GM19328 (cell line): ENCODE measurements at regions not wholly inside any gene's neighbourhood (a gene's known extent, or its start where the extent isn't known, plus 50 kb on each side); places are given as distances from the start of the nearest gene placed in this dataset.

Source experiments
- ATAC-seq: cut with Tn5 transposase; IDR thresholded peaks from one replicate; pipeline ENCODE4 v1.9.1; 2021; ENCODE audit warnings: mild to moderate bottlenecking, moderate library complexity; ENCODE audit not compliant: unreplicated experiment

- no peak for ATAC-seq
Observed at GRCh38 chr6:43877036-43877435, 107.0 kb downstream of the VEGFA start.

DNA sequence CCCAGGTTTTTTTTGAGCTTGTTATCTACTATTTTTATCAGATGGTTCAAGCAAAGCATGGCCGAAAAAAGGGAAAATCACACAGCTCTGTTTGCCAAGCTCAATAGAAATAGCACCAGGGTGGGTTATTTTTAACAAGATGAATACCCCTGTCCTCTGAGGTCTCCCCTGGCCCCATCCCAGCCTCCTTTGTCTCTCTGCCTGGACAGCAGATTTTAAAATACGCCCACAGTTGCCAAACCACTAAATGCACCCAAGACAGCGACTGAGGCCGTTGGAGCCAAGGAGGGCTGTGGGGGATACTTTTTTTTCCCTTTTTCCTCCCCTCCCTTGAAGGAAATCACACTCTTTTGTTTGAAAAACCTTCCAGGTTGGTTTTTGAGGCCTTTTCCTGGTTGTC is 106.6 kb downstream of the VEGFA start:
- ATAC-seq, result no peak

DNA sequence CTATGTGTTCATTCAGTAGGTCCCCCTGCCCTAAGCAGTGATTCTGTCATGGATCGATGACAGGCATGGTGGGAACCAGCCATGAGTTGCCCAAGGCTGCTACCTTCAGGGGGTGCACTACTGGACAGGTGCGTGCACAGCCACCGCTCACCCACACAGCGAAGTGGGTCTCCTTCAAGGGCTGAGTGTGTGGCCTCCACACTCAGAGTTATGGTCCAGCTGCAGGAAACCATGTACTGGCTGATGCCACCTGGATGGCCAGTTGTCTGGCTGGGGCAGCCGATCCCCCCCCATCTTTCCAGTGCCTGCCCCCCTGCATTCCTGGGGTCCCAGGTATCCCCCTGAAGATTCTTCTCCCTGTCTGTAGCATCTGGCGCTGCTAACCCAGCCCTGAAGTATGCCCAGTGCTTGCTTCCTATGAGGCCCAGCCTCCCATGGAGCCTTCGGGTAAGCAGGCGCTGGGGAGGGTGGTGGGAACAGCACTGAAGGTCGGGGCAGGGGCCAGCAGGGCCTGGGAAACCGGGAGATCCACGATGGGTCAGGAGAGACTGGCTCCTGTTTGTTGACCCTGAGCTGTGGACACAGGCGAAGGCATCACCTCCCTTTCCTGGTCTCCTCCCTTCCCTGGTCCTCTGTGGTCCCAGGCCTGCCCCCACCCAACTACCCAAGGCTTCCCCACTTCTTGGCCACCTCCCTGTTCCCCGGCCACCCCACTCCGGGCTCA is 106.0 kb downstream of the VEGFA start:
- ATAC-seq, result no peak

- ATAC-seq, result no peak
Observed at GRCh38 chr6:43874814-43875590, 105.0 kb downstream of the VEGFA start.

DNA sequence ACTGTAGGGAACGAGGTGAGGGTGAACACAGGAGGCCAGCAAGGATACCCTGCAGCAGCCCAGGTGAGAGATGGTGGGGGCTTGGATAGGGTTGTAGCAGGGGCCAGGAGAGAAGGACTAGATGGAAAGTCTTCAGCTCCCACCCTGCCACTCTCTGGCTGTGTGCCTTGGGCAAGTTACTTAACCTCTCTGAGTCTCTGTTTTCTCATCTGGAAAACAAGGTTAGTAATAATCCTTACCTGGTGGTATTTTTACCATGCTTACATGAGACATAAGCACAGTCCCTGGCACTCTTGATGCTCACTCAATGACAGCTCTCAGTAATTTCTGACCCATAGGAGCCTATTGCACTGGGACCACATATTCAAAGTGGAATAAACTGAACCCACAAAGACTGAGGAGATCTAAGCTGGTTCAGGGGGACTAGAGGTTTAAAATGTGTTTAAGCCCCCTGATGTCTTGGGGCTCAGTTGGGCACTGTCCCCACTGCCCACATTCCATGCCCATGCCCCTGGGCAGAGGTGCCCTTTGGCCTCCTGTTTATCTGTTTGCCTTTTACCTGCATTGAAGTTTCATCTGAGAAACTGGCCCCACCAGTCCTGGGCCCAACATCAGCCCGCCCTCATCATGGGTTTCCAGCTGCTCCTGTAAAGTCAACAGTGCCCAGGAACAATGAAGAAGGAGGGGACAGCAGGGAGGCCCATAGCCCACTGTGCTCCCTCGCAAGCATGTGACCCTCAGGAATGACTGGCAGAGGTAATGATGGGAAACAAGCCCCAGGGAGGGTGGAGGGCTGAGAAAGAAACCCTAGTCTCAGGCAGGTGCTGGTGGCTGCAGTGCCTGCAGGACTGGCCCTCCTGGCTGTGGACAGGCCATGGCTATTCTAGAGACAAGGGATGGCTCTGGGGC is 104.0 kb downstream of the VEGFA start:
- no peak for ATAC-seq

GRCh38 chr6:43871933-43872332 is 101.9 kb downstream of the VEGFA start:
- ATAC-seq, result no peak

GRCh38 chr6:43871284-43871683 is 101.3 kb downstream of the VEGFA start:
- ATAC-seq, result no peak

DNA sequence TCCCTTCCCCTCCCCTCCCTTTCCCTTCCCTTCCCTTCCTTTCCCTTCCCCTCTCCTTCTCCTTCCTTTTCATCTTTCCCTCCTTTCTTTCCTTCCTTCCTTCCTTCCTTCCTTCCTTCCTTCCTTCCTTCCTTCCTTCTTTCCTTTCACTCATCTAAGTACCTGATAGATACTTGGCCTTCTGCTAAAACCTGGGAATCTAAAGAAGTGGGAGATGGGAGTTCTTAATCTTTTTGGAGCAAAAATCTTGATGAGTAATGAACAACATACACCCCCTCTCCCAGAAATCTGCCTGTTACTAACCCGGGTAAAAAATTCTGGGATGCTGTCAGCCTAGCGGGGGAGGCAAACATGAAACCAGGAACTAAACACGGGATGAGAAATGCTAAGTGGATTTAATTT is 100.7 kb downstream of the VEGFA start:
- no peak for ATAC-seq

GRCh38 chr6:43869792-43870659 is 100.0 kb downstream of the VEGFA start:
- ATAC-seq, result no peak

DNA sequence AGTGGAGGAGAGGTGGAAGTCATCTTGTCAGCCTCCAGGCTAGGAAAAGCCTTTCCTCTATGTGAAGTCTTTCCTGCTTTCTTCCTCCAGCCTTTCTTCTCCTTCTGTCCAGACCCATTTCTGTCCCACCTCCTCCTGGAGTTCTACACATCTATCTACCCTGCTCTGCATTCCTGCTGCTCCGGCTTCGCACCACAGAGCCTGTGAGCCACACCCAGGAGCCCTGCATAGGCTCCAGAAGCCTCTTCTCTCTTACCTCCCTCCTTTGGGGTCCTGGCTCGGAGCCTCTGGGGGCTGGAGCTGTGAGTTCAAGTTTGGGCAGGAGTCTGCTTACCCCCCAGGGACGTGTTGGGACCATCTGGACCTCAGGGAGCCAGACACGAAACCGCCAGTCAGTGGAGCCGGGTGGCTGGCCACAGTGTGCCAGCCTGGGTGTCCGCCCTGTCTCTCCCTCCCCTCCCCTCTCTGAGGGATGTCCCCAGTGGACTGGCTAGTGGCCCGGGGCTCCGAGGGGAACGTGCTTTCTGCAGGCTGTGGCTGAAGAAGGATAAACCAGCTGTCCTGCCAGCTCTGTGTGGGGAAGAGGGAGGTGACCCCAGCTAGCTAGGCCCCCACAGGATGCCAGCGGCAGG is 99.2 kb downstream of the VEGFA start:
- ATAC-seq, result no peak

DNA sequence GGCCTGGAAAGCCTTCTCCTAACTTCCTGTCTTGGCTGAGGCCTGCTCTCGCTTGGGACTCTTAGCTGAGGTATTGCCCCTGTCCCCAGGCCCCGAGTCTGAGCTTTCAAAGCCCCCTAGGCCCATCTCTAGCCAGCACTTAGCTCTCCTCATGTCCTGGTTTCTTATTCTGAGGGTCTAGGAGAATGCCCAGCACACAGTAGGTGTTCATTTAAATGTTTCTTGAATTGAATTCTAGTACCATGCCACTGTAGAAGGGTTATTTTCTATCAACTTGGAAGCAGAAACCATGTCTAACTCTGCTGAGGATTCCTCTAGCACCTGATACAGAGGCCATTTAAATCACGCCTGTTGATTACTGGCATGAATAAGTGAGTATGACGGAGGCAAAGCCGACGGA is 98.5 kb downstream of the VEGFA start:
- ATAC-seq, result no peak

DNA sequence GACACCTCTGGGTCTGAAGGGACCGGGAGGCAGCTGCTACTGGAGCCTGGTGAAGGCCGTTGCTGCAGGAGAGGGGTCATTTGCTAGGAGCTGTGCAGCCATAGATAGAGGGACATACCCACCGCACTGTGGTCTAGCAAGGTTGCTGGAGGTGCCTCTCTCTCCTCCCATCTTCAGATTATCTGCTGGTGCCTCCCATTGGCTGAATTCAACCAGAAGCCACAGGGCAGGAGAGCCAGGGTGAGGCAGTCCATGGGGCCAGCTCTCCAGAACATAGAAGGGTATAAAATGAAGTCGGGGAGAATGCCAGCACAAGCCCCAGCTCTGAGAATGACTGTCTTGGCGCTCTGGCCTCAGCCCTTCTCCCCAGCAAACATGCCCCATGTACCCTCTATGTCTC is 98.0 kb downstream of the VEGFA start:
- no peak for ATAC-seq

DNA sequence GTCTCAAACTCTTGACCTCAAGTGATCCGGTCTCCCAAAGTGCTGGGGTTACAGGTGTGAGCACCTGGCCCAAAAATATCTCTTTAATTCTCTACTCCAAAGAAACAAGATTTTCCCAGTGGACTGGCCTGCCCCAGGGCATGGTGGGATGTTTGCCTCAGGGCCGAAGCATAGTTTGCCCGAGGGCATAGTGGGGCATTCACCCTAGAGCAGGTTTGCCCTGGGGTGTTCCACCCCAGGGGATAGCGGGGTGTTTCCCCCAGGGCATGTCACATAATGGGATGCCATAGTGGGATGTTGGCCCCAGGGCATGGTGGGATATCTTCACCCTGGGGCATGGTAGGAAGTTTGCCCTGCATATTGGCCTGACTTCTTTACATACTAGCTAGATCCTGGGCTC is 97.2 kb downstream of the VEGFA start:
- ATAC-seq, result no peak

DNA sequence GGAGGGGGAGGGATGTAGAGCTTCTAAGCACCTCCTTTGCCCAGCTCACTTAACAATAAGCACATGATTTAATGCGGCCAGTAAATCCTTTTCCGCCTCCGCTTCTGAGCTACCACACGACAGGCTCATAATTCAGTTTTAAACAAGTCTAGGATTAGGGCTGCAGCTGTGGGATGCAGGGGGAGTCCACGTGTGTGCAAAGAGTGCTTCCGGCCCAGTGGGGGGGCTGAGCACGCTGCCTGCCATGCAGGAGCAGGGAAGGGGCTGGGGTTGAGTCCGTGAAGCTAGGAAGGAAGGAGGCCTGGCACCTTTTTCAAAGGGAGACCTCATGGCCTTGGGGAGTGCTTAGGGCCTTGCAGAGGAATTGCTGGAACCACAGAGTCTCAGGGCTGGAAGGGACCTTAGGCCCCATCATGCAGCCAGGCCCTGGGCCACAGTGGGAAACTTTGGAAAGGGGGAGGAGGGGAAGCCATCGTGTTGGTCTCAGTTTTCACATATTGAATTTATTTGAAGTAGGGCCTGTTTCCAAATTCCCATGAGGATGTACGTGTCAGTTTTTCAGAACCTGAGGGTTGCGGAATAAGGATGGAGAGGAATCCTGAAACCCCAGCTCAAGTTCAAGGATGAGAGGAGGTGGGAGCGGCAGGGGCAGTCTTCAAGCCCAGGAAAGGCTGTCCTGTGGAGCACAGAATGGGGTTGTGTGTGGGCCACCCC is 96.1 kb downstream of the VEGFA start:
- no peak for ATAC-seq

- ATAC-seq, result no peak
Observed at GRCh38 chr6:43865086-43865485, 95.1 kb downstream of the VEGFA start.

DNA sequence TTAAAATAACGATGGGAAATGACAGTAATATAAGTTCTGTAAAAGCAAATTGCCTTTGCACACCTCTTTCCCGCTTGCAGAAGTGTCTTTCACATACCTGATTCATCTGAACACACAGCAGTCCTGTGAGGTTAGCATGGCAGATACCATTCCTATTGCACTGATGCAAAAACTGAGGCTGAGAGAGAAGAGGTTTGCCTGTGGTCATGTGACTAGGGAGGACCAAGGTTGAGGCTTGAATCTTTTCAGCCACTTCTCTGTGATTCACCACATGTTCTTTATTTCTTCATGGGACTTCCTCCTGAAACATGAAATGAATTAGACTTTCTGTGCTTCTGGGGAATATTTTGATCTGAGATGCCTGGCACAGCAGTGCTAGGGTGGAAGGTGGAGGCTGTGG is 92.9 kb downstream of the VEGFA start:
- ATAC-seq, result no peak

DNA sequence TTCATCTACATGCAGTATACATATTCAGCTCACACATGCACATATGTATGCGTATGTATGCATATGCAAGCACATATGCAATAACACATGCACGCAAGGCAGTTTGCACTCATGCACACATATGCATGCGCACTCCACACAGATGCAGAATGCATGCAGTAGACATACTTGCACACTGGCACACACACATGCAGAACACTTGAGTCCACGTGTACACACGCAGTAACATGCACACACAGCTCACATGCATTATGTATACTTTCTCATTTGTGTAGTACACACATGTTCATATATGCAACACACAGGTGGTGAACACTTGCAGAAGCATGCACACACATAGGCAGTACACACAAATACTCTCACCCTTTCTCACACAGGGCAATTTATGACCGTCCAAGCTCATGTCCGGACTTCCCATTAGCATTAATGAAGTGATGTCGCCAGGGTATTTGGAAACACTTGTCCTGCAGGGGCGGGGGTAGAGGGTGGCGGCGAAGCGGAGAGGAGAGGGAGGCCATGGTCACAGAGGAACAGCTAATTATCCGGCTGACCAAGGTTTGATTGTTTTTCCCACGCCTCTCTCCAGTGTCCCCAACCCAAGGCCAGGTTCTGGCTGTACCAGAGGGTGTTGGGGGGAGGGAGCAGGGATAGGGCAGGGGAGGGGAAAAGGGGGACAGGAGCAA is 91.3 kb downstream of the VEGFA start:
- no peak for ATAC-seq

DNA sequence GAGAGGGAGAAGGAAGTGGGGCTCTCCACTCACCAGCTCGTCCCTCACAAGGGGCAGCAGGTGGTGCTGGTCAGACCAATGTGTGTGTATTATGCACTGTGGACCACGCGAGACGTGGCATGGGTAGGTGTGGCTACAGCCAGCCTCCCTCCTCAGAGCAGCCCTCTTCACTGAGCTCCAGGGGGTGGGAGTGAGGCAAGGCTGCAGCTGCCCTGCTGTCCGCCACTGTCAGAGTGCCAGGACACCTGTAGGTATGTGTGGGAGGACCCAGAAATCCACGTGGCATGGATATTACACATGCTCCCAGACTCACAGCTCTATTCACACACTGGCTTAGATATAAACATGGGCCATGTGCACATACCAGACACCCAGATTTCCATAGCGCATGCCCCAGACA is 90.3 kb downstream of the VEGFA start:
- ATAC-seq, result no peak

- ATAC-seq, result no peak
Observed at GRCh38 chr6:43859213-43859612, 89.2 kb downstream of the VEGFA start.
